ENCODE measurements at regions not wholly inside any gene's neighbourhood (a gene's known extent, or its start where the extent isn't known, plus 50 kb on each side); places are given as distances from the start of the nearest gene placed in this dataset.

GRCh38 chr20:30811885-30812671, 445.4 kb upstream of the DEFB115 start:
- TF ChIP-seq YY1 (IDR thresholded peaks at IDR 0.05; ENCODE audit: insufficient read depth, insufficient read length) = no peak
- no peak for TF ChIP-seq ZNF274 (IDR thresholded peaks at IDR 0.05; ENCODE audit: low read depth, low read length)
